ENCODE measurements at regions not wholly inside any gene's neighbourhood (a gene's known extent, or its start where the extent isn't known, plus 50 kb on each side); places are given as distances from the start of the nearest gene placed in this dataset.

- TF ChIP-seq, protein P1, sequence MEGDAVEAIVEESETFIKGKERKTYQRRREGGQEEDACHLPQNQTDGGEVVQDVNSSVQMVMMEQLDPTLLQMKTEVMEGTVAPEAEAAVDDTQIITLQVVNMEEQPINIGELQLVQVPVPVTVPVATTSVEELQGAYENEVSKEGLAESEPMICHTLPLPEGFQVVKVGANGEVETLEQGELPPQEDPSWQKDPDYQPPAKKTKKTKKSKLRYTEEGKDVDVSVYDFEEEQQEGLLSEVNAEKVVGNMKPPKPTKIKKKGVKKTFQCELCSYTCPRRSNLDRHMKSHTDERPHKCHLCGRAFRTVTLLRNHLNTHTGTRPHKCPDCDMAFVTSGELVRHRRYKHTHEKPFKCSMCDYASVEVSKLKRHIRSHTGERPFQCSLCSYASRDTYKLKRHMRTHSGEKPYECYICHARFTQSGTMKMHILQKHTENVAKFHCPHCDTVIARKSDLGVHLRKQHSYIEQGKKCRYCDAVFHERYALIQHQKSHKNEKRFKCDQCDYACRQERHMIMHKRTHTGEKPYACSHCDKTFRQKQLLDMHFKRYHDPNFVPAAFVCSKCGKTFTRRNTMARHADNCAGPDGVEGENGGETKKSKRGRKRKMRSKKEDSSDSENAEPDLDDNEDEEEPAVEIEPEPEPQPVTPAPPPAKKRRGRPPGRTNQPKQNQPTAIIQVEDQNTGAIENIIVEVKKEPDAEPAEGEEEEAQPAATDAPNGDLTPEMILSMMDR (IDR thresholded peaks at IDR 0.05; ENCODE audit: low read length) = no peak
- no peak for TF ChIP-seq EZH2 (IDR thresholded peaks at IDR 0.05; ENCODE audit: borderline replicate concordance, low read length)
Observed at GRCh38 chr1:69403756-69404320, 163.9 kb upstream of the LRRC7 start.
